B cell (primary cell): ENCODE measurements at regions not wholly inside any gene's neighbourhood (a gene's known extent, or its start where the extent isn't known, plus 50 kb on each side); places are given as distances from the start of the nearest gene placed in this dataset.

Experiments used
- ATAC-seq: fragments of 200-7000 bp; cut with Tn5 transposase; one replicate; pipeline ENCODE4 v1.10.0; 2021; ENCODE audit warnings: low read depth, mild to moderate bottlenecking, moderate number of reproducible peaks, moderate library complexity
- CTCF ChIA-PET: fragments of 350-600 bp; sonication (Branson Sonifier 250); formaldehyde crosslinking; loops from one replicate; lab custom pipeline; 2021; ENCODE audit warnings: antibody characterized with exemption, inconsistent platforms; lab: Charles Lee
- POLR2A ChIA-PET: fragments of 350-600 bp; sonication (Branson Sonifier 250); formaldehyde crosslinking; loops from one replicate; lab custom pipeline; 2021; ENCODE audit warnings: antibody characterized with exemption; lab: Charles Lee
- DNase-seq: peaks from one replicate; pipeline ENCODE4 v3.0.0; 2013
- H2AFZ ChIP-seq: 2 replicates; pipeline ENCODE4 v1.6.1; 2012; ENCODE audit warnings: mild to moderate bottlenecking, low read depth, low read length; ENCODE audit not compliant: insufficient read depth, poor library complexity, severe bottlenecking
- H3K27ac ChIP-seq, 2 donors: 1 replicate in 1 of 2; 2 replicates in 1 of 2; pipeline ENCODE4 v1.5.1; 2012 to 2013; ENCODE audit warnings: low read length in 2 of 2, mild to moderate bottlenecking in 2 of 2, moderate library complexity in 1 of 2
- H3K27me3 ChIP-seq, 4 experiments: fragments of 200-600 bp in 1 of 4; sonication (generic) in 1 of 4; replicated peaks in 1 of 4; 1 replicate in 2 of 4; 2 replicates in 2 of 4; pipeline versions ENCODE4 v1.6.1 to v1.7.0; 2013 to 2016; ENCODE audit warnings: low read length in 3 of 4, mild to moderate bottlenecking in 2 of 4, mixed read lengths in 1 of 4, moderate library complexity in 1 of 4; ENCODE audit not compliant: insufficient read depth in 4 of 4, control insufficient read depth in 3 of 4; ENCODE audit errors: control extremely low read depth in 1 of 4
- H3K36me3 ChIP-seq, 2 experiments: replicated peaks in 1 of 2; 1 replicate in 1 of 2; 2 replicates in 1 of 2; pipeline versions ENCODE4 v1.6.1 to v1.7.1; 2013; ENCODE audit warnings: low read length in 1 of 2; ENCODE audit not compliant: insufficient read depth in 2 of 2, control insufficient read depth in 1 of 2; ENCODE audit errors: control extremely low read depth in 1 of 2, extremely low read depth in 1 of 2
- H3K4me1 ChIP-seq, 2 donors: fragments of 200-600 bp in 1 of 2; sonication (generic) in 1 of 2; 1 replicate in 1 of 2; 2 replicates in 1 of 2; pipeline versions ENCODE4 v1.5.1 to v1.6.1; 2013 to 2017; ENCODE audit warnings: low read length in 2 of 2; ENCODE audit not compliant: control insufficient read depth in 2 of 2, insufficient read depth in 2 of 2
- H3K4me2 ChIP-seq: replicated peaks from 2 replicates; pipeline ENCODE3; 2012; ENCODE audit warnings: mild to moderate bottlenecking, low read depth, low read length; ENCODE audit not compliant: poor library complexity, severe bottlenecking
- H3K4me3 ChIP-seq, 5 experiments: fragments of 200-600 bp in 1 of 5; sonication (generic) in 1 of 5; 1 replicate in 3 of 5; 2 replicates in 2 of 5; pipeline versions ENCODE4 v1.5.1 to v1.7.0; 2011 to 2016; ENCODE audit warnings: low read length in 4 of 5, mild to moderate bottlenecking in 4 of 5, low read depth in 2 of 5, control low read depth in 1 of 5, moderate library complexity in 1 of 5; ENCODE audit not compliant: insufficient read depth in 1 of 5; ENCODE audit errors: control extremely low read depth in 1 of 5, extremely low read depth in 1 of 5
- H3K79me2 ChIP-seq: fragments of 200-600 bp; sonication (generic); one replicate; pipeline ENCODE4 v1.6.0; 2016; ENCODE audit warnings: low read length; ENCODE audit not compliant: control insufficient read depth, insufficient read depth
- H3K9ac ChIP-seq: fragments of 200-600 bp; sonication (generic); 2 replicates; pipeline ENCODE4 v1.6.1; 2017; ENCODE audit warnings: mild to moderate bottlenecking, low read length, moderate library complexity
- H3K9me3 ChIP-seq, 3 donors: one replicate each; pipeline versions ENCODE4 v1.6.1 to v1.7.1; 2013; ENCODE audit warnings: low read length in 2 of 3; ENCODE audit not compliant: control insufficient read depth in 2 of 3, insufficient read depth in 1 of 3; ENCODE audit errors: control extremely low read depth in 1 of 3
- H4K20me1 ChIP-seq: 2 replicates; pipeline ENCODE4 v1.6.0; 2012; ENCODE audit warnings: mild to moderate bottlenecking, low read length; ENCODE audit not compliant: insufficient read depth, control insufficient read depth, poor library complexity, severe bottlenecking
- H3K27ac Mint-ChIP-seq: one replicate; pipeline ENCODE4 v1.8.0; 2021; ENCODE audit warnings: mixed read lengths
- H3K27me3 Mint-ChIP-seq: one replicate; pipeline ENCODE4 v1.8.0; 2021; ENCODE audit warnings: mixed read lengths
- H3K4me1 Mint-ChIP-seq: one replicate; pipeline ENCODE4 v1.8.0; 2021; ENCODE audit warnings: mixed read lengths
- H3K4me3 Mint-ChIP-seq: one replicate; pipeline ENCODE4 v1.8.0; 2021; ENCODE audit warnings: mixed read lengths
- H3K9me3 Mint-ChIP-seq: one replicate; pipeline ENCODE4 v1.8.0; 2022; ENCODE audit warnings: mixed read lengths; ENCODE audit not compliant: insufficient read depth
- EZH2 ChIP-seq: IDR thresholded peaks from 2 replicates; pipeline ENCODE4 v1.6.1; 2012; ENCODE audit warnings: borderline replicate concordance, low read depth, mild to moderate bottlenecking, moderate library complexity, low read length; ENCODE audit not compliant: insufficient read depth, poor library complexity, severe bottlenecking
- WGBS: methylation state at CpG from one replicate; pipeline ENCODE4 v1.1.5; 2013; ENCODE audit warnings: missing lambda C conversion rate; ENCODE audit not compliant: insufficient coverage; 5-methylcytosine and 5-hydroxymethylcytosine counted together
- intact Hi-C: fragments of 100-400 bp; cut with micrococcal nuclease; formaldehyde crosslinking; loops from one replicate; pipeline ENCODE4 v1.10.0; 2022
- TF ChIP-seq, protein P1 (sequence below): fragments of 200-600 bp; IDR thresholded peaks from one replicate; pipeline ENCODE4 v1.8.0; 2022; ENCODE audit warnings: antibody characterized with exemption, mild to moderate bottlenecking

DNA sequence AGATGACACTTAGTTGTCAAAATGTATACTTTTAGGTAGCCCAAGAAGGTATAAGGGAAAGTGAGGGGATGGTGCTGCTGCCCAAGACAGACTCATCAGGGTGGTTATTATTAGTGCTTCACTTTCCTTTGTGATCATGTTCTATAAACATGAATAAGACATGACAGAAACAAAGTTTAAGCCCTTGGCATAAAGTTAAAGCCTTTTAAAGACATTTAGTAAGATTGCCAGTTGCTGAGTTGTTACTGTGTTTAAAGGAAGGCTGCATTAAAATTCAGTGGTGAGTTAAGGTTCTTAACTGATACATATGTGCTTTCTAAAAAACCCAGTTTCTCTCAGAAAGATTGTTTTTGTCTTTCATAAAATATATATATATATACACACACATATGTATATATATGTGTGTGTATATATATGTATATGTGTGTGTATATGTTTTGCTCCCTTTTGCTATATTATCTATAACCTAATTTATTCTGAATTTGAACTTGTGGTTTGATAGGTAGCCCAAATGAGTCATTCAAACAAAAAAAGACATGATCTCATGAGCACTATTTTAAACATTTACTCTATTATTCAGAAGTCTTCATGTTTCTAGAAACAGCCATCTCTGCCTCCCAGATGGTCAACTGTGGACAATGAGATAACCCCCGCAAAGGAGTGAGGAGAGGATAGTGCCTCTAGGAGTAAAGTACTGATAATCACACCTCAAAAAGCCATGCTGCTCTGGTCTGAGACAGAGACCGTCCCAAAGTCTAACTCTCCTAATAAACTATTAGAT lies 98.1 kb upstream of the OTUD4 start:
- Mint-ChIP-seq H3K27me3 (peaks cover 13% of the 10 kb centered on the region), H3K27ac (no peak overlapping the region), H3K4me3 (no peak overlapping the region), H3K4me1 (no peaks in the 10 kb centered on the region), H3K9me3 (no peaks in the 10 kb centered on the region)
- H3K9ac ChIP-seq: no peak overlapping the region
- no CpG with 5 or more reads among the region's 2 CpGs for WGBS
- no peaks in the 10 kb centered on the region for H3K36me3 ChIP-seq
- intact Hi-C loops: no loop called here
- H2AFZ ChIP-seq: no peak overlapping the region
- H3K79me2 ChIP-seq: no peaks in the 10 kb centered on the region
- H3K4me3 ChIP-seq: no peak overlapping the region
- no peaks in the 10 kb centered on the region for H3K9me3 ChIP-seq
- no peaks in the 10 kb centered on the region for H4K20me1 ChIP-seq
- H3K4me2 ChIP-seq: no peak overlapping the region
- no peak for TF ChIP-seq EZH2
- TF ChIP-seq, protein P1, sequence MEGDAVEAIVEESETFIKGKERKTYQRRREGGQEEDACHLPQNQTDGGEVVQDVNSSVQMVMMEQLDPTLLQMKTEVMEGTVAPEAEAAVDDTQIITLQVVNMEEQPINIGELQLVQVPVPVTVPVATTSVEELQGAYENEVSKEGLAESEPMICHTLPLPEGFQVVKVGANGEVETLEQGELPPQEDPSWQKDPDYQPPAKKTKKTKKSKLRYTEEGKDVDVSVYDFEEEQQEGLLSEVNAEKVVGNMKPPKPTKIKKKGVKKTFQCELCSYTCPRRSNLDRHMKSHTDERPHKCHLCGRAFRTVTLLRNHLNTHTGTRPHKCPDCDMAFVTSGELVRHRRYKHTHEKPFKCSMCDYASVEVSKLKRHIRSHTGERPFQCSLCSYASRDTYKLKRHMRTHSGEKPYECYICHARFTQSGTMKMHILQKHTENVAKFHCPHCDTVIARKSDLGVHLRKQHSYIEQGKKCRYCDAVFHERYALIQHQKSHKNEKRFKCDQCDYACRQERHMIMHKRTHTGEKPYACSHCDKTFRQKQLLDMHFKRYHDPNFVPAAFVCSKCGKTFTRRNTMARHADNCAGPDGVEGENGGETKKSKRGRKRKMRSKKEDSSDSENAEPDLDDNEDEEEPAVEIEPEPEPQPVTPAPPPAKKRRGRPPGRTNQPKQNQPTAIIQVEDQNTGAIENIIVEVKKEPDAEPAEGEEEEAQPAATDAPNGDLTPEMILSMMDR: no peak
- no peaks in the 10 kb centered on the region for H3K4me1 ChIP-seq
- ChIA-PET CTCF (no interaction called here), POLR2A (no interaction called here)
- no peak for ATAC-seq
- H3K27me3 ChIP-seq: no peaks in the 10 kb centered on the region
- DNase-seq: no peak
- H3K27ac ChIP-seq: no peak overlapping the region

DNA sequence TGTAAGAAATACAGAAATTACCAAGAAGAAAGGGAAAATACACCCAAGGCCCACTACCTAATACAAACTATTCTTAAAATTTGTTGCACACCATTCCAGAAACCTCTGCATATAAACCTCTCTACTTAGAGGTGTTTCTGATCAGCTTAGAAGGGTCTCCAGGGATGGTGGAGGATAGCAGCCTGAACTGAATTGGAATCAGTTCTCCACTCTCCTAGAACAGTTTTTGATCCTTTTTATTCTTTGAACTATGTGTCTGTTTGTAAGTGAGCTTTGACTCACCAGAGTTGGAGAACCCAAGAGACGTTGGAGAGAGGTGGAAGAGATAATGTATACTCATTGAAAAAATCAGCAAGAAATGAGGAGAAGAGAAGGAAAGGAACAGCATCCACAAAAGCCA lies 96.6 kb upstream of the OTUD4 start:
- DNase-seq (no peak), ATAC-seq (no peak)
- Histone ChIP-seq H2AFZ (no peak overlapping the region), H3K9me3 (no peaks in the 10 kb centered on the region), H3K4me1 (no peaks in the 10 kb centered on the region), H3K79me2 (no peaks in the 10 kb centered on the region), H3K27ac (no peak overlapping the region), H3K36me3 (no peaks in the 10 kb centered on the region), H3K4me2 (no peak overlapping the region), H3K9ac (no peak overlapping the region), H4K20me1 (no peaks in the 10 kb centered on the region), H3K4me3 (no peak overlapping the region), H3K27me3 (no peaks in the 10 kb centered on the region)
- POLR2A ChIA-PET: no interaction called here
- intact Hi-C loops: no loop called here
- CTCF ChIA-PET: no interaction called here
- Mint-ChIP-seq H3K27ac (no peak overlapping the region), H3K27me3 (peaks cover 6% of the 10 kb centered on the region), H3K4me1 (no peaks in the 10 kb centered on the region), H3K4me3 (no peak overlapping the region), H3K9me3 (no peaks in the 10 kb centered on the region)
- TF ChIP-seq, protein P1: no peak
- TF ChIP-seq EZH2: no peak
- 83% methylated on average over 1 of the region's 1 CpG for WGBS
